ENCODE measurements at regions not wholly inside any gene's neighbourhood (a gene's known extent, or its start where the extent isn't known, plus 50 kb on each side); places are given as distances from the start of the nearest gene placed in this dataset.

- H3K4me3 ChIP-seq: no peak overlapping the region
- Mint-ChIP-seq H3K4me3 (no peak overlapping the region), H3K9me3 (peaks cover 18% of the 10 kb centered on the region), H3K27me3 (ENCODE audit: insufficient read depth, low read depth, poor library complexity) (peaks cover 4% of the 10 kb centered on the region), H3K27ac (no peak overlapping the region), H3K36me3 (ENCODE audit: low read depth) (peaks cover 9% of the 10 kb centered on the region; the same call in 2 of the 3 replicates), H3K4me1 (no peaks in the 10 kb centered on the region)
- H3K27me3 ChIP-seq (ENCODE audit: insufficient read depth): no peaks in the 10 kb centered on the region
- no peaks in the 10 kb centered on the region for H3F3A ChIP-seq (replicated peaks; ENCODE audit: low read depth)
- ATAC-seq (no peak), DNase-seq (ENCODE audit: low spot score) (no peak)
- H3K4me2 ChIP-seq: no peak overlapping the region
- 0 out of 2 replicates have a peak, but pooled peaks cover 3% of the 10 kb centered on the region for H3K36me3 ChIP-seq (ENCODE audit: insufficient read depth)
- H3K27ac ChIP-seq (ENCODE audit: low read depth): no peak overlapping the region
- no peaks in the 10 kb centered on the region for H3K4me1 ChIP-seq (ENCODE audit: insufficient read depth)
- no peaks in the 10 kb centered on the region for H3K79me2 ChIP-seq (replicated peaks; ENCODE audit: insufficient read depth)
- H4K20me1 ChIP-seq (replicated peaks; ENCODE audit: insufficient read depth): no peaks in the 10 kb centered on the region
- H2AFZ ChIP-seq: no peak overlapping the region
- TF ChIP-seq REST (IDR thresholded peaks at IDR 0.05; ENCODE audit: unreplicated experiment): no peak
- TF ChIP-seq POLR2AphosphoS5 (IDR thresholded peaks at IDR 0.05; ENCODE audit: low read depth): no peak
- TF ChIP-seq EZH2phosphoT487 (IDR thresholded peaks at IDR 0.05; ENCODE audit: unreplicated experiment): no peak
- no peak for TF ChIP-seq CREB1 (CRISPR knock-in tag; IDR thresholded peaks at IDR 0.05; ENCODE audit: low read depth)
- TF ChIP-seq CTCF (conservative IDR thresholded peaks at IDR 0.05; ENCODE audit: low read depth in 2 of 2): no peak
- no peak for TF ChIP-seq ETS1 (IDR thresholded peaks at IDR 0.05)
- no peak for TF ChIP-seq STAT1 (IDR thresholded peaks at IDR 0.05; ENCODE audit: unreplicated experiment)
- 0 out of 2 replicates have a peak, but pooled peaks cover 3% of the 10 kb centered on the region for H3K9me2 ChIP-seq (ENCODE audit: insufficient read depth)
Measured at GRCh38 chr13:111025310-111025709, 89.8 kb upstream of the ARHGEF7 start.

- no peaks in the 10 kb centered on the region for H4K20me1 ChIP-seq (replicated peaks; ENCODE audit: insufficient read depth)
- H3K36me3 Mint-ChIP-seq (ENCODE audit: low read depth): peaks cover 9% of the 10 kb centered on the region; the same call in 2 of the 3 replicates
- H3K36me3 ChIP-seq (ENCODE audit: insufficient read depth): 0 out of 2 replicates have a peak, but pooled peaks cover 3% of the 10 kb centered on the region
- ATAC-seq (no peak), DNase-seq (ENCODE audit: low spot score) (no peak)
- H3K9me3 Mint-ChIP-seq: peaks cover 24% of the 10 kb centered on the region
- no peak overlapping the region for H3K4me2 ChIP-seq
- H3K27me3 ChIP-seq (ENCODE audit: insufficient read depth): no peaks in the 10 kb centered on the region
- no peaks in the 10 kb centered on the region for H3K79me2 ChIP-seq (replicated peaks; ENCODE audit: insufficient read depth)
- H3K27me3 Mint-ChIP-seq (ENCODE audit: insufficient read depth, low read depth, poor library complexity): peaks cover 4% of the 10 kb centered on the region
- no peaks in the 10 kb centered on the region for H3F3A ChIP-seq (replicated peaks; ENCODE audit: low read depth)
- H3K4me1 Mint-ChIP-seq: no peaks in the 10 kb centered on the region
- no peak overlapping the region for H3K27ac Mint-ChIP-seq
- no peak overlapping the region for H3K4me3 ChIP-seq
- H3K4me1 ChIP-seq (ENCODE audit: insufficient read depth): no peaks in the 10 kb centered on the region
- no peak overlapping the region for H3K4me3 Mint-ChIP-seq
- H2AFZ ChIP-seq: no peak overlapping the region
- 0 out of 2 replicates have a peak, but pooled peaks cover 3% of the 10 kb centered on the region for H3K9me2 ChIP-seq (ENCODE audit: insufficient read depth)
- H3K27ac ChIP-seq (ENCODE audit: low read depth): no peak overlapping the region
- no peak for TF ChIP-seq CREB1 (CRISPR knock-in tag; IDR thresholded peaks at IDR 0.05; ENCODE audit: low read depth)
- TF ChIP-seq EZH2phosphoT487 (IDR thresholded peaks at IDR 0.05; ENCODE audit: unreplicated experiment): no peak
- TF ChIP-seq ZNF114 (CRISPR knock-in tag; IDR thresholded peaks at IDR 0.05): no peak
- no peak for TF ChIP-seq CTCF (conservative IDR thresholded peaks at IDR 0.05; ENCODE audit: low read depth in 2 of 2)
- no peak for TF ChIP-seq JUNB (IDR thresholded peaks at IDR 0.05; ENCODE audit: unreplicated experiment)
- no peak for TF ChIP-seq POLR2AphosphoS5 (IDR thresholded peaks at IDR 0.05; ENCODE audit: low read depth)
- no peak for TF ChIP-seq NANOG (IDR thresholded peaks at IDR 0.05; ENCODE audit: borderline replicate concordance)
- TF ChIP-seq ETS1 (IDR thresholded peaks at IDR 0.05): no peak
- no peak for TF ChIP-seq STAT1 (IDR thresholded peaks at IDR 0.05; ENCODE audit: unreplicated experiment)
- no peak for TF ChIP-seq ZNF331 (CRISPR knock-in tag; IDR thresholded peaks at IDR 0.05; ENCODE audit: low read depth)
- no peak for TF ChIP-seq EZH2 (IDR thresholded peaks at IDR 0.05; ENCODE audit: low read depth, unreplicated experiment)
Measured at GRCh38 chr13:111022886-111023285, 92.2 kb upstream of the ARHGEF7 start.

All from GM23338 (cell line).